ENCODE measurements at regions not wholly inside any gene's neighbourhood (a gene's known extent, or its start where the extent isn't known, plus 50 kb on each side); places are given as distances from the start of the nearest gene placed in this dataset.

DNA sequence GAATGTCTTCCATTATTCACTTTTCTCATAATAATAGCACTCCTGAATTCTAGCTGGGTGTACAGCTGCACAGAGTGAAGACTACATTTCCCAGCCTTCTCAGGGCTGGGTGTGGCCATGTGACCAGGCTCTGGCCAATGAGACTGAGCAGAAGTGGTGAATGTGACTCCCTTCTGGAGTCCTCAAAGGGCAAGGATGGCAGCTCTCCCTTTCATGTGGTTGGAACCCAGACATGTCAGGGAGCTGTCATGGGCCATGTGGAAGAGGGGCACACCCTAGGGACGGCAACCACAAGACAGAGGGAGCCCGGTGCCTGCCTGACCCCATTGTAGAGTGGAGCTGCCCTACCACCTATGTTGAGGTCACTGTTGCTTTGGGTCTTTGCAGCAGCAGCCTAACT lies 312.8 kb upstream of the SULF2 start:
- DNase-seq (ENCODE audit: low spot score), result no peak
- ChIA-PET POLR2A (ENCODE audit: low non-redundant PET) (no interaction called here), CTCF (no interaction called here)
- intact Hi-C loops (cut with micrococcal nuclease; ENCODE audit: unreplicated experiment), result no loop called here
- BruUV-seq (replicated peaks), result no TSS peak
- Histone ChIP-seq H3K27me3 (replicated peaks; ENCODE audit: insufficient read depth, low read depth, low read length, poor library complexity) (peaks cover 5% of the 10 kb centered on the region), H3K4me3 (ENCODE audit: low read depth, low read length, poor library complexity, severe bottlenecking) (no peak overlapping the region), H3K9me3 (ENCODE audit: low read depth, low read length, poor library complexity, severe bottlenecking) (no peaks in the 10 kb centered on the region), H3K4me1 (ENCODE audit: insufficient read depth, low read length, poor library complexity, severe bottlenecking) (no peaks in the 10 kb centered on the region), H3K27ac (ENCODE audit: low read depth, low read length, poor library complexity, severe bottlenecking) (no peak overlapping the region), H3K36me3 (ENCODE audit: insufficient read depth, low read length, poor library complexity, severe bottlenecking) (no peaks in the 10 kb centered on the region)
- TF ChIP-seq CTCF (conservative IDR thresholded peaks at IDR 0.05; ENCODE audit: low read depth, low read length) (no peak), EZH2 (IDR thresholded peaks at IDR 0.05; ENCODE audit: borderline replicate concordance, low read depth, low read length, poor library complexity, severe bottlenecking) (no peak)

GRCh38 chr20:48096957-48097890 lies 311.9 kb upstream of the SULF2 start:
- DNase-seq (ENCODE audit: low spot score), result peak; percentile 10
- H3K4me3 ChIP-seq (ENCODE audit: low read depth, low read length, poor library complexity, severe bottlenecking), result no peak overlapping the region
- H3K36me3 ChIP-seq (ENCODE audit: insufficient read depth, low read length, poor library complexity, severe bottlenecking), result no peaks in the 10 kb centered on the region
- H3K9me3 ChIP-seq (ENCODE audit: low read depth, low read length, poor library complexity, severe bottlenecking), result no peaks in the 10 kb centered on the region
- H3K4me1 ChIP-seq (ENCODE audit: insufficient read depth, low read length, poor library complexity, severe bottlenecking), result no peaks in the 10 kb centered on the region
- POLR2A ChIA-PET (ENCODE audit: low non-redundant PET), result no interaction called here
- H3K27me3 ChIP-seq (replicated peaks; ENCODE audit: insufficient read depth, low read depth, low read length, poor library complexity), result peaks cover 5% of the 10 kb centered on the region
- CTCF ChIA-PET, result no interaction called here
- H3K27ac ChIP-seq (ENCODE audit: low read depth, low read length, poor library complexity, severe bottlenecking), result no peak overlapping the region
- intact Hi-C loops (cut with micrococcal nuclease; ENCODE audit: unreplicated experiment), result no loop called here
- TF ChIP-seq EZH2 (IDR thresholded peaks at IDR 0.05; ENCODE audit: borderline replicate concordance, low read depth, low read length, poor library complexity, severe bottlenecking) (no peak), CTCF (conservative IDR thresholded peaks at IDR 0.05; ENCODE audit: low read depth, low read length) (no peak)
- no TSS peak for BruUV-seq (replicated peaks)

- H3K36me3 ChIP-seq (ENCODE audit: insufficient read depth, low read length, poor library complexity, severe bottlenecking), result no peaks in the 10 kb centered on the region
- peaks cover 7% of the 10 kb centered on the region for H3K27me3 ChIP-seq (replicated peaks; ENCODE audit: insufficient read depth, low read depth, low read length, poor library complexity)
- H3K9me3 ChIP-seq (ENCODE audit: low read depth, low read length, poor library complexity, severe bottlenecking), result no peaks in the 10 kb centered on the region
- no peak overlapping the region for H3K27ac ChIP-seq (ENCODE audit: low read depth, low read length, poor library complexity, severe bottlenecking)
- DNase-seq (ENCODE audit: low spot score), result no peak
- H3K4me1 ChIP-seq (ENCODE audit: insufficient read depth, low read length, poor library complexity, severe bottlenecking), result no peaks in the 10 kb centered on the region
- intact Hi-C loops (cut with micrococcal nuclease; ENCODE audit: unreplicated experiment), result no loop called here
- no peak overlapping the region for H3K4me3 ChIP-seq (ENCODE audit: low read depth, low read length, poor library complexity, severe bottlenecking)
- ChIA-PET CTCF (no interaction called here), POLR2A (ENCODE audit: low non-redundant PET) (no interaction called here)
- no peak for TF ChIP-seq CTCF (conservative IDR thresholded peaks at IDR 0.05; ENCODE audit: low read depth, low read length)
- no peak for TF ChIP-seq EZH2 (IDR thresholded peaks at IDR 0.05; ENCODE audit: borderline replicate concordance, low read depth, low read length, poor library complexity, severe bottlenecking)
- no TSS peak for BruUV-seq (replicated peaks)
Observed at GRCh38 chr20:48096212-48096875, 311.1 kb upstream of the SULF2 start.

Data from A673 (cell line).